GM12878 (cell line): ENCODE measurements at regions not wholly inside any gene's neighbourhood (a gene's known extent, or its start where the extent isn't known, plus 50 kb on each side); places are given as distances from the start of the nearest gene placed in this dataset.

Source experiments
- ATAC-seq: fragments of 200-7000 bp; cut with Tn5 transposase; 3 replicates; pipeline ENCODE4 v1.9.1; 2020; ENCODE audit warnings: mild to moderate bottlenecking, moderate library complexity
- BruUV-seq: library from RNA; stranded (reverse); fragments of 400-500 nt; replicated peaks from 2 replicates; lab custom pipeline; 2021; lab: Mats Ljungman, UMichigan
- CTCF ChIA-PET: fragments of 300-600 bp; sonication (Branson Sonifier 250); formaldehyde crosslinking; extraction: SDS; loops from one replicate; lab custom pipeline; 2021; ENCODE audit warnings: inconsistent platforms; lab: Yijun Ruan, JAX
- POLR2A ChIA-PET: fragments of 350-600 bp; formaldehyde crosslinking; extraction: SDS; loops from one replicate; lab custom pipeline; 2021; ENCODE audit warnings: inconsistent platforms; lab: Charles Lee
- RAD21 ChIA-PET: fragments of 300-600 bp; sonication (Branson Sonifier 250); formaldehyde crosslinking; loops from one replicate; lab custom pipeline; 2023; ENCODE audit warnings: antibody characterized with exemption; ENCODE audit not compliant: unreplicated experiment; lab: Charles Lee
- SMC1A ChIA-PET: fragments of 300-600 bp; sonication (Branson Sonifier 250); formaldehyde crosslinking; loops from one replicate; lab custom pipeline; 2023; ENCODE audit not compliant: unreplicated experiment, uncharacterized antibody; lab: Charles Lee
- DNase-seq: peaks from one replicate; pipeline ENCODE4 v3.0.0-alpha.2; 2011; ENCODE audit warnings: low read depth, low spot score
- FAIRE-seq: peaks from 3 replicates; lab custom pipeline; 2011; peaks lifted over from hg19 to GRCh38; lab: Jason Lieb, UNC
- H2AFZ ChIP-seq: 2 replicates; pipeline ENCODE4 v1.6.0; 2011; ENCODE audit warnings: low read depth, low read length, control low read depth; ENCODE audit not compliant: control insufficient read depth
- H3K27ac ChIP-seq: 2 replicates; pipeline ENCODE4 v1.5.1; 2011; ENCODE audit warnings: control low read depth; ENCODE audit not compliant: control insufficient read depth, insufficient read depth
- H3K27me3 ChIP-seq, 2 experiments: replicated peaks in 1 of 2; 2 replicates each; pipeline versions ENCODE4 v1.6.0 to v1.6.1; 2011; ENCODE audit warnings: low read length in 1 of 2; ENCODE audit not compliant: control insufficient read depth in 2 of 2, insufficient read depth in 2 of 2
- H3K36me3 ChIP-seq, 2 experiments: 2 replicates each; pipeline ENCODE4 v1.5.1; 2011; ENCODE audit warnings: low read length in 1 of 2; ENCODE audit not compliant: control insufficient read depth in 2 of 2, insufficient read depth in 2 of 2
- H3K4me1 ChIP-seq: 2 replicates; pipeline ENCODE4 v1.6.1; 2011; ENCODE audit warnings: mild to moderate bottlenecking, low read length, moderate library complexity, mixed read lengths; ENCODE audit not compliant: control insufficient read depth, insufficient read depth
- H3K4me2 ChIP-seq: 2 replicates; pipeline ENCODE4 v1.6.0; 2011; ENCODE audit warnings: control low read depth; ENCODE audit not compliant: control insufficient read depth, insufficient read depth
- H3K4me3 ChIP-seq: fragments of 200-600 bp; sonication (generic); 2 replicates; pipeline ENCODE4 v1.5.1; 2016
- H3K79me2 ChIP-seq: 2 replicates; pipeline ENCODE4 v1.6.0; 2011; ENCODE audit warnings: low read length; ENCODE audit not compliant: control insufficient read depth, insufficient read depth
- H3K9ac ChIP-seq: 2 replicates; pipeline ENCODE4 v1.8.0; 2011; ENCODE audit warnings: low read length, control low read depth, mixed read lengths; ENCODE audit not compliant: control insufficient read depth, insufficient read depth
- H3K9me3 ChIP-seq: replicated peaks from 3 replicates; pipeline ENCODE4 v1.5.1; 2011; ENCODE audit warnings: mild to moderate bottlenecking, low read length; ENCODE audit not compliant: control insufficient read depth, insufficient read depth
- H4K20me1 ChIP-seq: 2 replicates; pipeline ENCODE4 v1.6.0; 2011; ENCODE audit not compliant: control insufficient read depth, insufficient read depth
- CTCF ChIP-seq, 3 experiments: IDR thresholded peaks in 2 of 3; conservative IDR thresholded peaks in 1 of 3; 2 replicates each; pipeline ENCODE4 v1.5.1; 2011; ENCODE audit warnings: low read depth in 3 of 3, low read length in 3 of 3, mild to moderate bottlenecking in 3 of 3, control low read depth in 2 of 3, moderate library complexity in 2 of 3, inconsistent platforms in 1 of 3, mixed read lengths in 1 of 3; ENCODE audit not compliant: control insufficient read depth in 2 of 3, insufficient read depth in 1 of 3; ENCODE audit errors: extremely low read depth in 1 of 3
- KLF5 ChIP-seq: fragments of 450-650 bp; IDR thresholded peaks from 2 replicates; pipeline ENCODE4 v1.6.1; 2014; ENCODE audit warnings: mild to moderate bottlenecking; ENCODE audit not compliant: partially characterized antibody
- POLR2A ChIP-seq: IDR thresholded peaks from 2 replicates; pipeline ENCODE4 v1.6.1; 2011; ENCODE audit warnings: low read depth, mild to moderate bottlenecking, low read length
- RAD21 ChIP-seq: IDR thresholded peaks from 2 replicates; pipeline ENCODE4 v1.6.1; 2011; ENCODE audit warnings: mild to moderate bottlenecking, low read depth, low read length, moderate library complexity; ENCODE audit not compliant: insufficient read depth
- SMC3 ChIP-seq: IDR thresholded peaks from 2 replicates; pipeline ENCODE4 v1.6.1; 2011; ENCODE audit warnings: low read length, improper control_type of control experiment, borderline replicate concordance
- ZNF384 ChIP-seq: IDR thresholded peaks from 2 replicates; pipeline ENCODE4 v1.6.1; 2012; ENCODE audit warnings: low read depth, mild to moderate bottlenecking, low read length, improper control_type of control experiment, borderline replicate concordance
- WGBS: methylation state at CpG from one replicate; pipeline ENCODE4 v1.1.6; 2016; ENCODE audit warnings: low lambda C conversion rate; ENCODE audit not compliant: insufficient replicate concordance, insufficient coverage; ENCODE audit errors: missing lambda C conversion rate; 5-methylcytosine and 5-hydroxymethylcytosine counted together
- in situ Hi-C: fragments of 300-500 bp; cut with MboI; formaldehyde crosslinking; loops from 9 replicates; pipeline ENCODE4 v1.14.3; 2018; ENCODE audit warnings: mixed read lengths
- intact Hi-C: fragments of 100-400 bp; cut with micrococcal nuclease; formaldehyde crosslinking; loops from one replicate; pipeline ENCODE4 v1.14.2; 2022; ENCODE audit not compliant: unreplicated experiment

GRCh38 chr20:22248051-22248667 lies 336.2 kb downstream of the FOXA2 start:
- FAIRE-seq (peak; percentile 71), ATAC-seq (peak; percentile 52), DNase-seq (no peak)
- Histone ChIP-seq H2AFZ (no peak overlapping the region), H3K4me1 (no peaks in the 10 kb centered on the region), H4K20me1 (no peaks in the 10 kb centered on the region), H3K4me2 (no peak overlapping the region), H3K27me3 (no peaks in the 10 kb centered on the region), H3K9ac (no peak overlapping the region), H3K36me3 (no peaks in the 10 kb centered on the region), H3K4me3 (no peak overlapping the region), H3K9me3 (no peaks in the 10 kb centered on the region; the same call in 2 of the 3 replicates), H3K27ac (no peak overlapping the region), H3K79me2 (no peaks in the 10 kb centered on the region)
- BruUV-seq, result no TSS peak
- ChIA-PET SMC1A (interaction anchor here (1.0 to 1.6 kb wide), 5 partner anchors 12 to 529 kb away, joined by 3 to 4 read pairs (median 4); no protein-coding TSS in a partner anchor), POLR2A (no interaction called here), CTCF (interaction anchor here (1.0 to 1.6 kb wide), 5 partner anchors 13 to 528 kb away, joined by 3 to 6 read pairs (median 4); no protein-coding TSS in a partner anchor), RAD21 (interaction anchor here (0.9 kb wide), 1 partner anchor 21 kb away, joined by 3 read pairs; no protein-coding TSS in a partner anchor)
- peak; percentile 64 for TF ChIP-seq RAD21
- TF ChIP-seq CTCF (IDR thresholded peaks at IDR 0.05 in 2 of 3, conservative IDR thresholded peaks at IDR 0.05 in 1 of 3; ENCODE audit: control insufficient read depth in 2 of 3, extremely low read depth in 1 of 3, insufficient read depth in 1 of 3, low read depth in 3 of 3, low read length in 3 of 3), result peak; percentile 59 to 70 (median 59); a peak in 5 of 6 replicates
- TF ChIP-seq POLR2A, result no peak
- peak; percentile 50 for TF ChIP-seq SMC3
- no peak for TF ChIP-seq KLF5
- TF ChIP-seq ZNF384, result no peak
- intact Hi-C loops (loop anchor here (1.0 to 5.0 kb wide), 3 partner anchors 141 to 526 kb away; no protein-coding TSS in a partner anchor), in situ Hi-C loops (no loop called here)
- 41% methylated on average over 5 of the region's 5 CpGs for WGBS
